HEK293T (cell line): ENCODE measurements at regions not wholly inside any gene's neighbourhood (a gene's known extent, or its start where the extent isn't known, plus 50 kb on each side); places are given as distances from the start of the nearest gene placed in this dataset.

Experiments used
- BHLHE40 ChIP-seq: fragments of 450-650 bp; IDR thresholded peaks from 2 replicates; pipeline ENCODE4 v1.6.1; 2016; ENCODE audit warnings: mild to moderate bottlenecking, moderate library complexity, borderline replicate concordance
- ELF4 ChIP-seq: fragments of 450-650 bp; IDR thresholded peaks from 2 replicates; pipeline ENCODE4 v1.6.1; 2017; ENCODE audit warnings: antibody characterized with exemption
- FOXA1 ChIP-seq: fragments of 450-650 bp; IDR thresholded peaks from 2 replicates; pipeline ENCODE4 v1.6.1; 2016; ENCODE audit warnings: mild to moderate bottlenecking
- FOXK2 ChIP-seq: fragments of 450-650 bp; IDR thresholded peaks from 2 replicates; pipeline ENCODE4 v1.6.1; 2016; ENCODE audit warnings: mild to moderate bottlenecking
- FOXM1 ChIP-seq: fragments of 450-650 bp; IDR thresholded peaks from 2 replicates; pipeline ENCODE4 v1.6.1; 2017; ENCODE audit warnings: mild to moderate bottlenecking, borderline replicate concordance
- HDGF ChIP-seq: fragments of 450-650 bp; IDR thresholded peaks from 2 replicates; pipeline ENCODE4 v1.6.1; 2017; ENCODE audit warnings: antibody characterized with exemption, borderline replicate concordance
- LEF1 ChIP-seq: fragments of 450-650 bp; IDR thresholded peaks from 2 replicates; pipeline ENCODE4 v1.6.1; 2017; ENCODE audit warnings: mild to moderate bottlenecking, borderline replicate concordance
- NFRKB ChIP-seq: fragments of 450-650 bp; IDR thresholded peaks from 2 replicates; pipeline ENCODE4 v1.6.1; 2016; ENCODE audit warnings: mild to moderate bottlenecking, moderate library complexity
- SP1 ChIP-seq: fragments of 450-650 bp; IDR thresholded peaks from 2 replicates; pipeline ENCODE4 v1.6.1; 2017
- SUZ12 ChIP-seq: fragments of 450-650 bp; IDR thresholded peaks from 2 replicates; pipeline ENCODE4 v1.6.1; 2016; ENCODE audit warnings: mild to moderate bottlenecking
- TARDBP ChIP-seq: fragments of 450-650 bp; IDR thresholded peaks from 2 replicates; pipeline ENCODE4 v1.6.1; 2016
- ZNF384 ChIP-seq: fragments of 450-650 bp; IDR thresholded peaks from 2 replicates; pipeline ENCODE4 v1.6.1; 2016
- TF ChIP-seq, protein P1 (sequence below): fragments of 450-650 bp; IDR thresholded peaks from 2 replicates; pipeline ENCODE4 v1.6.1; 2016

- TF ChIP-seq NFRKB = no peak
- no peak for TF ChIP-seq SP1
- no peak for TF ChIP-seq HDGF
- no peak for TF ChIP-seq LEF1
- no peak for TF ChIP-seq FOXK2
- TF ChIP-seq BHLHE40 = no peak
- no peak for TF ChIP-seq SUZ12
- TF ChIP-seq ZNF384 = no peak
- TF ChIP-seq FOXM1 = no peak
- no peak for TF ChIP-seq TARDBP
- TF ChIP-seq ELF4 = no peak
- TF ChIP-seq, protein P1, sequence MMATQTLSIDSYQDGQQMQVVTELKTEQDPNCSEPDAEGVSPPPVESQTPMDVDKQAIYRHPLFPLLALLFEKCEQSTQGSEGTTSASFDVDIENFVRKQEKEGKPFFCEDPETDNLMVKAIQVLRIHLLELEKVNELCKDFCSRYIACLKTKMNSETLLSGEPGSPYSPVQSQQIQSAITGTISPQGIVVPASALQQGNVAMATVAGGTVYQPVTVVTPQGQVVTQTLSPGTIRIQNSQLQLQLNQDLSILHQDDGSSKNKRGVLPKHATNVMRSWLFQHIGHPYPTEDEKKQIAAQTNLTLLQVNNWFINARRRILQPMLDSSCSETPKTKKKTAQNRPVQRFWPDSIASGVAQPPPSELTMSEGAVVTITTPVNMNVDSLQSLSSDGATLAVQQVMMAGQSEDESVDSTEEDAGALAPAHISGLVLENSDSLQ = no peak
- no peak for TF ChIP-seq FOXA1
Observed at GRCh38 chr12:90794212-90794611, 160.8 kb downstream of the CCER1 start.
